ENCODE measurements at regions not wholly inside any gene's neighbourhood (a gene's known extent, or its start where the extent isn't known, plus 50 kb on each side); places are given as distances from the start of the nearest gene placed in this dataset.

GRCh38 chr20:16637797-16638196 is 64.5 kb upstream of the KIF16B start:
- WGBS, 2 experiments (ENCODE audit: extremely low coverage in 1 of 2, insufficient coverage in 1 of 2, insufficient read length in 1 of 2, insufficient replicate concordance in 2 of 2, low coverage in 1 of 2, low lambda C conversion rate in 2 of 2, missing lambda C conversion rate in 1 of 2) = 97% methylated on average over 10 of the region's 10 CpGs; no CpG with 5 or more reads in 1 of the 2 experiments
- Histone ChIP-seq H4K20me1 (replicated peaks in 1 of 2; ENCODE audit: control insufficient read depth in 1 of 2, insufficient read depth in 2 of 2, low read length in 2 of 2) (no peaks in the 10 kb centered on the region), H2BK5ac (ENCODE audit: low read depth, low read length) (no peak overlapping the region), H3K79me1 (ENCODE audit: low read depth, low read length) (no peaks in the 10 kb centered on the region), H3K56ac (replicated peaks; ENCODE audit: insufficient read length, low read depth, low read length) (no peak overlapping the region), H3K79me2 (ENCODE audit: control insufficient read depth in 1 of 2, insufficient read depth in 2 of 2, low read length in 2 of 2) (no peaks in the 10 kb centered on the region), H3K36me3 (ENCODE audit: control insufficient read depth in 2 of 4, insufficient read depth in 4 of 4, low read length in 3 of 4) (no peaks in the 10 kb centered on the region), H4K5ac (ENCODE audit: insufficient read length, low read depth, low read length) (no peak overlapping the region), H2AFZ (ENCODE audit: low read length) (no peak overlapping the region), H2BK15ac (ENCODE audit: low read length) (no peak overlapping the region), H3K4me1 (replicated peaks in 1 of 4; ENCODE audit: control insufficient read depth in 3 of 4, insufficient read depth in 4 of 4, low read length in 3 of 4) (no peaks in the 10 kb centered on the region), H3K4ac (replicated peaks; ENCODE audit: insufficient read length, low read depth, low read length) (no peak overlapping the region), H3K27me3 (replicated peaks in 1 of 4; ENCODE audit: control insufficient read depth in 3 of 4, extremely low read depth in 1 of 4, insufficient read depth in 3 of 4, low read length in 3 of 4) (no peaks in the 10 kb centered on the region), H2BK12ac (ENCODE audit: low read depth, low read length) (no peak overlapping the region), H3K4me2 (ENCODE audit: insufficient read depth in 1 of 2, low read depth in 2 of 2, low read length in 2 of 2) (no peak overlapping the region), H3K14ac (ENCODE audit: insufficient read length) (no peak overlapping the region), H3K9ac (replicated peaks in 1 of 4; ENCODE audit: extremely low read depth in 1 of 4, low read depth in 3 of 4, low read length in 3 of 4) (no peak overlapping the region), H3K18ac (ENCODE audit: extremely low read depth, low read length) (no peak overlapping the region), H3K9me3 (ENCODE audit: insufficient read depth in 2 of 2, low read depth in 1 of 2, low read length in 1 of 2) (no peaks in the 10 kb centered on the region), H4K91ac (replicated peaks; ENCODE audit: insufficient read length, low read length) (no peak overlapping the region), H3K23ac (ENCODE audit: insufficient read length) (no peak overlapping the region), H3K4me3 (ENCODE audit: extremely low read depth in 1 of 4, insufficient read depth in 2 of 4, low read depth in 3 of 4, low read length in 4 of 4) (no peak overlapping the region), H3K27ac (ENCODE audit: low read depth, low read length) (no peak overlapping the region), H2BK120ac (replicated peaks; ENCODE audit: low read depth, low read length) (no peak overlapping the region), H4K8ac (ENCODE audit: extremely low read depth, insufficient read depth, low read length) (no peak overlapping the region), H3K23me2 (ENCODE audit: low read depth, low read length) (no peaks in the 10 kb centered on the region), H2BK20ac (ENCODE audit: low read length) (no peak overlapping the region), H2AK5ac (ENCODE audit: low read depth, low read length) (no peak overlapping the region)
- TF ChIP-seq SIN3A (conservative IDR thresholded peaks at IDR 0.05 in 1 of 2, IDR thresholded peaks at IDR 0.05 in 1 of 2; ENCODE audit: low read depth in 1 of 2, low read length in 2 of 2) (no peak), KDM4A (IDR thresholded peaks at IDR 0.05; ENCODE audit: low read depth, low read length, severe bottlenecking) (no peak), CBX5 (IDR thresholded peaks at IDR 0.05; ENCODE audit: low read depth, low read length) (no peak), BRCA1 (IDR thresholded peaks at IDR 0.05; ENCODE audit: low read depth, low read length) (no peak), PHF8 (conservative IDR thresholded peaks at IDR 0.05; ENCODE audit: low read depth, low read length) (no peak), HDAC2 (IDR thresholded peaks at IDR 0.05; ENCODE audit: borderline replicate concordance in 1 of 2, low read depth in 2 of 2, low read length in 2 of 2) (no peak), POLR2A (IDR thresholded peaks at IDR 0.05; ENCODE audit: control extremely low read depth in 1 of 2, low read depth in 2 of 2, low read length in 2 of 2) (no peak), HDAC6 (IDR thresholded peaks at IDR 0.05; ENCODE audit: low read depth, low read length) (no peak), SP4 (IDR thresholded peaks at IDR 0.05; ENCODE audit: low read length) (no peak), RFX5 (IDR thresholded peaks at IDR 0.05; ENCODE audit: borderline replicate concordance, low read depth, low read length) (no peak), BCL11A (IDR thresholded peaks at IDR 0.05; ENCODE audit: low read depth in 2 of 2, low read length in 2 of 2) (no peak), ZNF274 (IDR thresholded peaks at IDR 0.05; ENCODE audit: borderline replicate concordance, extremely low read depth, low read length) (no peak)
- DNase-seq (ENCODE audit: low read depth in 1 of 2, low spot score in 2 of 2) (no peak), FAIRE-seq (no peak)
- ChIA-PET CTCF (ENCODE audit: partially characterized antibody) (no interaction called here), POLR2A (ENCODE audit: partially characterized antibody) (no interaction called here)
